ENCODE measurements at regions not wholly inside any gene's neighbourhood (a gene's known extent, or its start where the extent isn't known, plus 50 kb on each side); places are given as distances from the start of the nearest gene placed in this dataset.

DNA sequence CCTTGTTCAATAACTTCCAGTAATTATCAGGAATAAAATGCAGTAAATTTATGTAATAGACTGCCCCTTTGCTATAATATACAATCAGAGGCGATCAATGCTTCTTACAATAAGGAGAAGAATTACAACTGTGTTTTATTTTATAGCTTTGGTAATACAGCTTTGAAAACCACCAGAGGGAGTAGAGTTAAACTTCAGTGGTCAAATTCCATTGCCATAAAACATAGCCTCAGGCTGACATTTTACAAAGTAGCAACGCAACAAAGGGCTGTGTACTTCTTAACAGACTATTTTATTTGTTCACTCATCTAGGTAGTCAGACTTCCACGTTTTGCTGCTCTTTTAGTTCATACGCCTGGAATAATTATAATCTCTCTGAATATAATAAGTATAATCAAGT lies 58.5 kb downstream of the TEX13C start:
- H3K9me3 ChIP-seq, result no peaks in the 10 kb centered on the region
- Mint-ChIP-seq H3K9me3 (no peaks in the 10 kb centered on the region), H3K36me3 (no peaks in the 10 kb centered on the region), H3K27me3 (peaks cover 1 to 26% of the 10 kb centered on the region in 2 donors), H3K4me3 (no peak overlapping the region), H3K27ac (no peak overlapping the region), H3K4me1 (no peaks in the 10 kb centered on the region)
- WGBS (ENCODE audit: insufficient coverage), result no CpG with 5 or more reads among the region's 4 CpGs
- H3K27ac ChIP-seq (ENCODE audit: low read length), result no peak overlapping the region
- ChIA-PET CTCF (no interaction called here), POLR2A (interaction anchor here in 1 of 2 donors (0.6 kb wide), 1 partner anchor 13 kb away, joined by 3 read pairs; no protein-coding TSS in a partner anchor)
- no peaks in the 10 kb centered on the region for H3K27me3 ChIP-seq (replicated peaks in 1 of 2; ENCODE audit: control insufficient read depth in 2 of 2, extremely low read depth in 1 of 2, insufficient read depth in 2 of 2, low read length in 1 of 2)
- no peak overlapping the region for H3K4me3 ChIP-seq (ENCODE audit: control insufficient read depth in 1 of 2, extremely low read depth in 1 of 2, low read length in 1 of 2)
- H3K4me1 ChIP-seq (ENCODE audit: control insufficient read depth in 1 of 2, extremely low read depth in 1 of 2, insufficient read depth in 2 of 2, low read length in 2 of 2), result no peaks in the 10 kb centered on the region
- no peak for DNase-seq
- no peak for ATAC-seq (replicated peaks in 1 of 4)
- no peaks in the 10 kb centered on the region for H3K36me3 ChIP-seq (ENCODE audit: control insufficient read depth in 2 of 2, extremely low read depth in 1 of 2, insufficient read depth in 1 of 2, low read length in 1 of 2)

GRCh38 chrX:125378770-125379169 lies 59.1 kb downstream of the TEX13C start:
- H3K27ac Mint-ChIP-seq, result no peak overlapping the region
- ChIA-PET CTCF (no interaction called here), POLR2A (no interaction called here)
- H3K27me3 Mint-ChIP-seq, result peaks cover 1 to 26% of the 10 kb centered on the region in 2 donors
- H3K36me3 Mint-ChIP-seq, result no peaks in the 10 kb centered on the region
- H3K4me1 ChIP-seq (ENCODE audit: control insufficient read depth in 1 of 2, extremely low read depth in 1 of 2, insufficient read depth in 2 of 2, low read length in 2 of 2), result no peaks in the 10 kb centered on the region
- no peak overlapping the region for H3K4me3 ChIP-seq (ENCODE audit: control insufficient read depth in 1 of 2, extremely low read depth in 1 of 2, low read length in 1 of 2)
- H3K27me3 ChIP-seq (replicated peaks in 1 of 2; ENCODE audit: control insufficient read depth in 2 of 2, extremely low read depth in 1 of 2, insufficient read depth in 2 of 2, low read length in 1 of 2), result no peaks in the 10 kb centered on the region
- H3K4me1 Mint-ChIP-seq, result no peaks in the 10 kb centered on the region
- H3K4me3 Mint-ChIP-seq, result no peak overlapping the region
- ATAC-seq (replicated peaks in 1 of 4), result no peak
- H3K27ac ChIP-seq (ENCODE audit: low read length), result no peak overlapping the region
- WGBS (ENCODE audit: insufficient coverage), result no CpG with 5 or more reads among the region's 3 CpGs
- no peaks in the 10 kb centered on the region for H3K9me3 ChIP-seq
- DNase-seq, result no peak
- no peaks in the 10 kb centered on the region for H3K9me3 Mint-ChIP-seq
- H3K36me3 ChIP-seq (ENCODE audit: control insufficient read depth in 2 of 2, extremely low read depth in 1 of 2, insufficient read depth in 1 of 2, low read length in 1 of 2), result no peaks in the 10 kb centered on the region

DNA sequence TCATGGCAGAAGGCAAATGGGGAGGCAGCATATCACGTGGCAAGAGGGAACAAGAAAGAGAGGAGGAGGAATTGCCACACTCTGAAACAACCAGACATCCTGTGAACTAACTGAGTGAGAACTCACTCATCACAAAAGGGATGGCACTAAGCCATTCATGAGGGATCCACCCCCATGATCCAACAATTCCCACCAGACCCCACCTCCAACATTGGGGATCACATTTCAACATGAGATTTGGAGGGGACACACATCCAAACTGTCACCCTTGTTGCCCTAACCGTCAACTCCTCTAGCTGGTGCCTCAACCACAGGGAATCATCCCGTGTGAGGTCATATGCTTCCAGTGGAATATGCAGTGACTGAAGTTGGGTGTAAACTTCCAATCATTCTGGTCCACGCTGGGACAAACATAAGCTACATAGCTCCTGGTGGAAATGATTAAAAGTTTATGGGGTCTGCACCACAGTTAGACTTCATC lies 62.5 kb downstream of the TEX13C start:
- no peak for ATAC-seq (replicated peaks in 1 of 4)
- Histone ChIP-seq H3K4me3 (ENCODE audit: control insufficient read depth in 1 of 2, extremely low read depth in 1 of 2, low read length in 1 of 2) (no peak overlapping the region), H3K27me3 (replicated peaks in 1 of 2; ENCODE audit: control insufficient read depth in 2 of 2, extremely low read depth in 1 of 2, insufficient read depth in 2 of 2, low read length in 1 of 2) (no peaks in the 10 kb centered on the region), H3K36me3 (ENCODE audit: control insufficient read depth in 2 of 2, extremely low read depth in 1 of 2, insufficient read depth in 1 of 2, low read length in 1 of 2) (no peaks in the 10 kb centered on the region), H3K9me3 (no peaks in the 10 kb centered on the region), H3K27ac (ENCODE audit: low read length) (no peak overlapping the region), H3K4me1 (ENCODE audit: control insufficient read depth in 1 of 2, extremely low read depth in 1 of 2, insufficient read depth in 2 of 2, low read length in 2 of 2) (no peaks in the 10 kb centered on the region)
- POLR2A ChIA-PET, result no interaction called here
- Mint-ChIP-seq H3K4me1 (no peaks in the 10 kb centered on the region), H3K36me3 (no peaks in the 10 kb centered on the region), H3K4me3 (no peak overlapping the region), H3K27ac (no peak overlapping the region), H3K27me3 (peaks cover 1 to 20% of the 10 kb centered on the region in 2 donors), H3K9me3 (no peaks in the 10 kb centered on the region)
- CTCF ChIA-PET, result no interaction called here
- no peak for DNase-seq
- WGBS (ENCODE audit: insufficient coverage), result no CpG with 5 or more reads among the region's 4 CpGs

- Mint-ChIP-seq H3K4me1 (no peaks in the 10 kb centered on the region), H3K4me3 (no peak overlapping the region), H3K36me3 (no peaks in the 10 kb centered on the region), H3K9me3 (no peaks in the 10 kb centered on the region), H3K27me3 (peaks cover 1 to 20% of the 10 kb centered on the region in 2 donors), H3K27ac (no peak overlapping the region)
- Histone ChIP-seq H3K9me3 (no peaks in the 10 kb centered on the region), H3K27me3 (replicated peaks in 1 of 2; ENCODE audit: control insufficient read depth in 2 of 2, extremely low read depth in 1 of 2, insufficient read depth in 2 of 2, low read length in 1 of 2) (no peaks in the 10 kb centered on the region), H3K4me3 (ENCODE audit: control insufficient read depth in 1 of 2, extremely low read depth in 1 of 2, low read length in 1 of 2) (no peak overlapping the region), H3K27ac (ENCODE audit: low read length) (no peak overlapping the region), H3K36me3 (ENCODE audit: control insufficient read depth in 2 of 2, extremely low read depth in 1 of 2, insufficient read depth in 1 of 2, low read length in 1 of 2) (no peaks in the 10 kb centered on the region), H3K4me1 (ENCODE audit: control insufficient read depth in 1 of 2, extremely low read depth in 1 of 2, insufficient read depth in 2 of 2, low read length in 2 of 2) (no peaks in the 10 kb centered on the region)
- no peak for DNase-seq
- ChIA-PET CTCF (no interaction called here), POLR2A (no interaction called here)
- ATAC-seq (replicated peaks in 1 of 4), result no peak
- WGBS (ENCODE audit: insufficient coverage), result no CpG with 5 or more reads among the region's 3 CpGs
These were observed 63.2 kb downstream of the TEX13C start for GRCh38 chrX:125382889-125383288.

DNA sequence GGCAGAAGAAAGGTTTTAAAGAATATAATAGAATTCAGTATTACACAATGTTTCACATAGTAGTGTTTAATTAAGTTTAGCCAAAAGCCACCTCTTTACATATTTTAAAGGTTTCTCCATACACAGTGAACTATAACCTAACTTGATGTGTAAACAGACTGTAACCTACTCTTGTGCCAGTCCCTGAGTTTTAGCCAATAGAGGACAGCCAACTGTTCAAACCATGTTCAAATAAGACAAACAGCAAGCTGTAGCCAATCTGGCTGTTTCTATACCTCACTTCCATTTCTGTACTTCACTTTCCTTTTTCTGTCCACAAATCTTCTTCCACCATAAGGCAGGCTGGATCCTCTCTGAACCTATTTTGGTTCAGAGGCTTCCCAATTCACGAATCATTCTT lies 65.2 kb downstream of the TEX13C start:
- Mint-ChIP-seq H3K27me3 (peaks cover 1 to 14% of the 10 kb centered on the region in 2 donors), H3K4me3 (no peak overlapping the region), H3K36me3 (no peaks in the 10 kb centered on the region), H3K9me3 (no peaks in the 10 kb centered on the region), H3K4me1 (no peaks in the 10 kb centered on the region), H3K27ac (no peak overlapping the region)
- ATAC-seq (replicated peaks in 1 of 4), result no peak
- ChIA-PET CTCF (no interaction called here), POLR2A (no interaction called here)
- H3K4me3 ChIP-seq (ENCODE audit: control insufficient read depth in 1 of 2, extremely low read depth in 1 of 2, low read length in 1 of 2), result no peak overlapping the region
- no peak overlapping the region for H3K27ac ChIP-seq (ENCODE audit: low read length)
- no peaks in the 10 kb centered on the region for H3K36me3 ChIP-seq (ENCODE audit: control insufficient read depth in 2 of 2, extremely low read depth in 1 of 2, insufficient read depth in 1 of 2, low read length in 1 of 2)
- no peak for DNase-seq
- no peaks in the 10 kb centered on the region for H3K4me1 ChIP-seq (ENCODE audit: control insufficient read depth in 1 of 2, extremely low read depth in 1 of 2, insufficient read depth in 2 of 2, low read length in 2 of 2)
- no peaks in the 10 kb centered on the region for H3K9me3 ChIP-seq
- no CpG with 5 or more reads among the region's 1 CpG for whole genome bisulfite sequencing (ENCODE audit: insufficient coverage)
- no peaks in the 10 kb centered on the region for H3K27me3 ChIP-seq (replicated peaks in 1 of 2; ENCODE audit: control insufficient read depth in 2 of 2, extremely low read depth in 1 of 2, insufficient read depth in 2 of 2, low read length in 1 of 2)

GRCh38 chrX:125387945-125388344 lies 68.3 kb downstream of the TEX13C start:
- H3K4me1 Mint-ChIP-seq, result no peaks in the 10 kb centered on the region
- no peak overlapping the region for H3K27ac Mint-ChIP-seq
- Histone ChIP-seq H3K36me3 (ENCODE audit: control insufficient read depth in 2 of 2, extremely low read depth in 1 of 2, insufficient read depth in 1 of 2, low read length in 1 of 2) (no peaks in the 10 kb centered on the region), H3K4me1 (ENCODE audit: control insufficient read depth in 1 of 2, extremely low read depth in 1 of 2, insufficient read depth in 2 of 2, low read length in 2 of 2) (no peaks in the 10 kb centered on the region), H3K9me3 (no peaks in the 10 kb centered on the region), H3K27ac (ENCODE audit: low read length) (no peak overlapping the region), H3K27me3 (replicated peaks in 1 of 2; ENCODE audit: control insufficient read depth in 2 of 2, extremely low read depth in 1 of 2, insufficient read depth in 2 of 2, low read length in 1 of 2) (no peaks in the 10 kb centered on the region), H3K4me3 (ENCODE audit: control insufficient read depth in 1 of 2, extremely low read depth in 1 of 2, low read length in 1 of 2) (no peak overlapping the region)
- H3K9me3 Mint-ChIP-seq, result no peaks in the 10 kb centered on the region
- POLR2A ChIA-PET, result no interaction called here
- CTCF ChIA-PET, result no interaction called here
- WGBS (ENCODE audit: insufficient coverage), result 93% methylated on average over 2 of the region's 7 CpGs
- DNase-seq (no peak), ATAC-seq (replicated peaks in 1 of 4) (no peak)
- H3K4me3 Mint-ChIP-seq, result no peak overlapping the region
- no peaks in the 10 kb centered on the region for H3K36me3 Mint-ChIP-seq
- H3K27me3 Mint-ChIP-seq, result peaks cover 4 to 12% of the 10 kb centered on the region in 2 donors

DNA sequence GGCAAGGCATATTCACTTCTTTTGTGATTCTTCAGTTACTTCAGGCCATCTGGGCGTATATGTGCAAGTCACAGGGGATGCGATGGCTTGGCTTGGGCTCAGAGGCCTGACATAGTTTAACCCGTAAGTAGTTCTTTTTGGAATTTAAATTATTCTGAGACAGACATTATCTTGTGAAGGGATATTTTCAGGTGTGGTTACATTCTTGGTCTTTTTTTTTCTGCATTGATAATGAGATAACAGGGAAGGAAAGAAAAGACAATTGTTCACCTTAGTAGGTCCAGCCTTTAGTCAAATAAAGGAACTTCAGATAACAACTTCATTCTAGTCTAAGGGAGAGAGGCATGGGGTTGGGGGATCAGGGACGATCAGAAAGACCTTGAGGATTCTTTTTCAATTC lies 74.8 kb downstream of the TEX13C start:
- ATAC-seq (replicated peaks in 1 of 4) (no peak), DNase-seq (no peak)
- Mint-ChIP-seq H3K4me1 (no peaks in the 10 kb centered on the region), H3K9me3 (no peaks in the 10 kb centered on the region), H3K4me3 (no peak overlapping the region), H3K27ac (no peak overlapping the region), H3K27me3 (peaks cover 4 to 11% of the 10 kb centered on the region in 2 donors), H3K36me3 (no peaks in the 10 kb centered on the region)
- no peak overlapping the region for H3K4me3 ChIP-seq (ENCODE audit: control insufficient read depth in 1 of 2, extremely low read depth in 1 of 2, low read length in 1 of 2)
- H3K9me3 ChIP-seq, result no peaks in the 10 kb centered on the region
- WGBS (ENCODE audit: insufficient coverage), result no CpG with 5 or more reads among the region's 4 CpGs
- CTCF ChIA-PET, result no interaction called here
- H3K36me3 ChIP-seq (ENCODE audit: control insufficient read depth in 2 of 2, extremely low read depth in 1 of 2, insufficient read depth in 1 of 2, low read length in 1 of 2), result no peaks in the 10 kb centered on the region
- H3K27ac ChIP-seq (ENCODE audit: low read length), result no peak overlapping the region
- POLR2A ChIA-PET, result no interaction called here
- H3K4me1 ChIP-seq (ENCODE audit: control insufficient read depth in 1 of 2, extremely low read depth in 1 of 2, insufficient read depth in 2 of 2, low read length in 2 of 2), result no peaks in the 10 kb centered on the region
- no peaks in the 10 kb centered on the region for H3K27me3 ChIP-seq (replicated peaks in 1 of 2; ENCODE audit: control insufficient read depth in 2 of 2, extremely low read depth in 1 of 2, insufficient read depth in 2 of 2, low read length in 1 of 2)
